Adipocyte (in vitro differentiated cells): ENCODE measurements at regions not wholly inside any gene's neighbourhood (a gene's known extent, or its start where the extent isn't known, plus 50 kb on each side); places are given as distances from the start of the nearest gene placed in this dataset.

ENCODE experiments used
- DNase-seq: peaks from one replicate; pipeline ENCODE4 v3.0.0-alpha.2; 2015; ENCODE audit warnings: low read depth
- H3K27me3 ChIP-seq: replicated peaks from 2 replicates; pipeline ENCODE4 v1.7.0; 2013; ENCODE audit warnings: mild to moderate bottlenecking, low read length, moderate library complexity; ENCODE audit not compliant: control insufficient read depth, insufficient read depth
- H3K36me3 ChIP-seq: 2 replicates; pipeline ENCODE4 v1.7.0; 2013; ENCODE audit warnings: low read length, mild to moderate bottlenecking, moderate library complexity; ENCODE audit not compliant: control insufficient read depth, insufficient read depth, severe bottlenecking
- H3K4me1 ChIP-seq: 2 replicates; pipeline ENCODE4 v1.7.0; 2013; ENCODE audit warnings: mild to moderate bottlenecking, low read length, moderate library complexity; ENCODE audit not compliant: control insufficient read depth, insufficient read depth
- H3K4me3 ChIP-seq: 2 replicates; pipeline ENCODE4 v1.7.0; 2013; ENCODE audit warnings: mild to moderate bottlenecking, low read length, moderate library complexity
- H3K9ac ChIP-seq: 2 replicates; pipeline ENCODE4 v1.7.0; 2013; ENCODE audit warnings: mild to moderate bottlenecking, low read length, moderate library complexity
- H3K9me3 ChIP-seq: 2 replicates; pipeline ENCODE4 v1.7.0; 2013; ENCODE audit warnings: mild to moderate bottlenecking, low read length, moderate library complexity; ENCODE audit not compliant: control insufficient read depth

- Histone ChIP-seq H3K4me3 (no peak overlapping the region), H3K4me1 (no peaks in the 10 kb centered on the region), H3K36me3 (no peaks in the 10 kb centered on the region), H3K27me3 (no peaks in the 10 kb centered on the region), H3K9ac (no peak overlapping the region), H3K9me3 (peaks cover 9% of the 10 kb centered on the region)
- no peak for DNase-seq
These were observed 1020.1 kb downstream of the TBC1D22A start for GRCh38 chr22:47782328-47783075.

- no peak overlapping the region for H3K4me3 ChIP-seq
- no peak overlapping the region for H3K9ac ChIP-seq
- H3K9me3 ChIP-seq: peaks cover 9% of the 10 kb centered on the region
- H3K36me3 ChIP-seq: no peaks in the 10 kb centered on the region
- DNase-seq: no peak
- no peaks in the 10 kb centered on the region for H3K4me1 ChIP-seq
- H3K27me3 ChIP-seq: no peaks in the 10 kb centered on the region
These were observed 1019.1 kb downstream of the TBC1D22A start for GRCh38 chr22:47781427-47782111.

GRCh38 chr22:47781024-47781423 lies 1018.6 kb downstream of the TBC1D22A start:
- Histone ChIP-seq H3K27me3 (no peaks in the 10 kb centered on the region), H3K4me3 (no peak overlapping the region), H3K36me3 (no peaks in the 10 kb centered on the region), H3K9ac (no peak overlapping the region), H3K9me3 (peaks cover 9% of the 10 kb centered on the region), H3K4me1 (no peaks in the 10 kb centered on the region)
- DNase-seq: no peak

GRCh38 chr22:47780281-47780875 lies 1017.9 kb downstream of the TBC1D22A start:
- Histone ChIP-seq H3K4me1 (no peaks in the 10 kb centered on the region), H3K36me3 (no peaks in the 10 kb centered on the region), H3K9ac (no peak overlapping the region), H3K27me3 (no peaks in the 10 kb centered on the region), H3K9me3 (peaks cover 5% of the 10 kb centered on the region), H3K4me3 (no peak overlapping the region)
- DNase-seq: no peak

GRCh38 chr22:47779474-47779873 lies 1017.0 kb downstream of the TBC1D22A start:
- no peak overlapping the region for H3K9ac ChIP-seq

GRCh38 chr22:47778160-47778658 lies 1015.8 kb downstream of the TBC1D22A start:
- Histone ChIP-seq H3K4me3 (no peak overlapping the region), H3K27me3 (no peaks in the 10 kb centered on the region), H3K9me3 (no peaks in the 10 kb centered on the region), H3K4me1 (no peaks in the 10 kb centered on the region), H3K9ac (no peak overlapping the region), H3K36me3 (no peaks in the 10 kb centered on the region)
- DNase-seq: no peak

More at GRCh38 chr22:47779474-47779873, 1017.0 kb downstream of the TBC1D22A start:
- H3K27me3 ChIP-seq: no peaks in the 10 kb centered on the region
- DNase-seq: no peak
- no peaks in the 10 kb centered on the region for H3K4me1 ChIP-seq
- no peaks in the 10 kb centered on the region for H3K36me3 ChIP-seq
- no peaks in the 10 kb centered on the region for H3K9me3 ChIP-seq
- no peak overlapping the region for H3K4me3 ChIP-seq

GRCh38 chr22:47777426-47777825 lies 1015.0 kb downstream of the TBC1D22A start:
- Histone ChIP-seq H3K27me3 (no peaks in the 10 kb centered on the region), H3K4me1 (no peaks in the 10 kb centered on the region), H3K4me3 (no peak overlapping the region), H3K36me3 (no peaks in the 10 kb centered on the region), H3K9ac (no peak overlapping the region), H3K9me3 (no peaks in the 10 kb centered on the region)
- DNase-seq: no peak

GRCh38 chr22:47776329-47776728 lies 1013.9 kb downstream of the TBC1D22A start:
- H3K36me3 ChIP-seq: no peaks in the 10 kb centered on the region
- no peaks in the 10 kb centered on the region for H3K4me1 ChIP-seq
- no peak overlapping the region for H3K4me3 ChIP-seq
- no peaks in the 10 kb centered on the region for H3K27me3 ChIP-seq
- no peak for DNase-seq
- H3K9me3 ChIP-seq: no peaks in the 10 kb centered on the region
- no peak overlapping the region for H3K9ac ChIP-seq

GRCh38 chr22:47775686-47776085 lies 1013.2 kb downstream of the TBC1D22A start:
- Histone ChIP-seq H3K4me1 (no peaks in the 10 kb centered on the region), H3K9ac (no peak overlapping the region), H3K36me3 (no peaks in the 10 kb centered on the region), H3K4me3 (no peak overlapping the region), H3K27me3 (no peaks in the 10 kb centered on the region), H3K9me3 (no peaks in the 10 kb centered on the region)
- DNase-seq: no peak

GRCh38 chr22:47775191-47775590 lies 1012.7 kb downstream of the TBC1D22A start:
- no peaks in the 10 kb centered on the region for H3K36me3 ChIP-seq
- H3K9me3 ChIP-seq: no peaks in the 10 kb centered on the region
- DNase-seq: no peak
- H3K27me3 ChIP-seq: no peaks in the 10 kb centered on the region
- no peak overlapping the region for H3K4me3 ChIP-seq
- H3K9ac ChIP-seq: no peak overlapping the region
- no peaks in the 10 kb centered on the region for H3K4me1 ChIP-seq

- Histone ChIP-seq H3K4me3 (no peak overlapping the region), H3K9ac (no peak overlapping the region), H3K27me3 (no peaks in the 10 kb centered on the region), H3K9me3 (no peaks in the 10 kb centered on the region), H3K4me1 (no peaks in the 10 kb centered on the region), H3K36me3 (no peaks in the 10 kb centered on the region)
- DNase-seq: no peak
These were observed 1011.2 kb downstream of the TBC1D22A start for GRCh38 chr22:47773635-47774034.
